ENCODE measurements at regions not wholly inside any gene's neighbourhood (a gene's known extent, or its start where the extent isn't known, plus 50 kb on each side); places are given as distances from the start of the nearest gene placed in this dataset.

DNA sequence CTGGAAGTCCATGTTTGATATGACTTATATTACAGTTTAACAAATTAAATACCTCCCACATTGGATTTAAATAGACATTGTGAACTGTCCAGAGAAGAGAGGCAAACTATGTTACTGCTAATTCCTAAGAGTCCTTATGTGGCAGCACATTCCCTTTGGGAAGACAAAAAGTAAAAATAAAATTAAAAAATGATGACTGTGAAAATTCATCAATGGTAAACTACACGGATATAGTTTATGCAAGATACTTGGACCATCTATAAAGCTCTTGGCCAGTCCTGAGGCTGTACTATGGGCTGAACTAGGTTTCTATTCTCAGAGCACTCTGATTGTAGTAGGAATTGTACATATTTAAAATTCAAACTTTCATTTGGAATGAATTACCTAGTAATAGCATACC, 206.4 kb downstream of the LRRK2 start:
- Histone ChIP-seq H3K36me3 (no peaks in the 10 kb centered on the region), H3K27ac (no peak overlapping the region), H3K27me3 (no peaks in the 10 kb centered on the region), H3K4me3 (no peak overlapping the region), H3K9me3 (no peaks in the 10 kb centered on the region), H3K4me1 (no peaks in the 10 kb centered on the region)
- no peak for DNase-seq
- TF ChIP-seq, protein P1, sequence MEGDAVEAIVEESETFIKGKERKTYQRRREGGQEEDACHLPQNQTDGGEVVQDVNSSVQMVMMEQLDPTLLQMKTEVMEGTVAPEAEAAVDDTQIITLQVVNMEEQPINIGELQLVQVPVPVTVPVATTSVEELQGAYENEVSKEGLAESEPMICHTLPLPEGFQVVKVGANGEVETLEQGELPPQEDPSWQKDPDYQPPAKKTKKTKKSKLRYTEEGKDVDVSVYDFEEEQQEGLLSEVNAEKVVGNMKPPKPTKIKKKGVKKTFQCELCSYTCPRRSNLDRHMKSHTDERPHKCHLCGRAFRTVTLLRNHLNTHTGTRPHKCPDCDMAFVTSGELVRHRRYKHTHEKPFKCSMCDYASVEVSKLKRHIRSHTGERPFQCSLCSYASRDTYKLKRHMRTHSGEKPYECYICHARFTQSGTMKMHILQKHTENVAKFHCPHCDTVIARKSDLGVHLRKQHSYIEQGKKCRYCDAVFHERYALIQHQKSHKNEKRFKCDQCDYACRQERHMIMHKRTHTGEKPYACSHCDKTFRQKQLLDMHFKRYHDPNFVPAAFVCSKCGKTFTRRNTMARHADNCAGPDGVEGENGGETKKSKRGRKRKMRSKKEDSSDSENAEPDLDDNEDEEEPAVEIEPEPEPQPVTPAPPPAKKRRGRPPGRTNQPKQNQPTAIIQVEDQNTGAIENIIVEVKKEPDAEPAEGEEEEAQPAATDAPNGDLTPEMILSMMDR (IDR thresholded peaks at IDR 0.05) = no peak
- FAIRE-seq = no peak
- no peak for ATAC-seq
- 68 to 85% methylated on average over 1 of the region's 1 CpG for WGBS, 2 donors
- intact Hi-C loops (cut with DNase I) = no loop called here

DNA sequence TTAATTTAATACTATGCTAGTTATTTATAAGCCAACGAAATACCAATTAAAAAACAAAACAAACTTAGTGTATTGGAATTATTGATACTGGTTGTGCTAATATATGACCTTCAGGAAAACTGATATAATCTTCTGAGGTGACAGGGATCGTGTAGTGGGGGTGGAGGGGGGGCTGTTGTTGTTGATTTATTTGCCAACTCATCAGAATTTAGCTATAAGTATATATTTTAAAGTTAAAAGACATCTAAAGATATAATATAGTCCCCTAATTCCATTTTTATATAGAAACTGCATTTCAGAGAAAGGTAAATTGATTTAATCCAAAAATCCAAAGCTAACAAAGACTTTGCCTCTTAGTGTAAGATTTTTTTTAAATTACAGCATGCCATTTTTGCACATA, 210.5 kb downstream of the LRRK2 start:
- Histone ChIP-seq H3K4me1 (no peaks in the 10 kb centered on the region), H3K9me3 (no peaks in the 10 kb centered on the region), H3K36me3 (no peaks in the 10 kb centered on the region), H3K4me3 (no peak overlapping the region), H3K27ac (no peak overlapping the region), H3K27me3 (no peaks in the 10 kb centered on the region)
- intact Hi-C loops (cut with DNase I) = no loop called here
- ATAC-seq (no peak), DNase-seq (no peak), FAIRE-seq (no peak)
- WGBS, 2 donors = 32 to 37% methylated on average over 2 of the region's 2 CpGs
- TF ChIP-seq, protein P1 (IDR thresholded peaks at IDR 0.05) = no peak

DNA sequence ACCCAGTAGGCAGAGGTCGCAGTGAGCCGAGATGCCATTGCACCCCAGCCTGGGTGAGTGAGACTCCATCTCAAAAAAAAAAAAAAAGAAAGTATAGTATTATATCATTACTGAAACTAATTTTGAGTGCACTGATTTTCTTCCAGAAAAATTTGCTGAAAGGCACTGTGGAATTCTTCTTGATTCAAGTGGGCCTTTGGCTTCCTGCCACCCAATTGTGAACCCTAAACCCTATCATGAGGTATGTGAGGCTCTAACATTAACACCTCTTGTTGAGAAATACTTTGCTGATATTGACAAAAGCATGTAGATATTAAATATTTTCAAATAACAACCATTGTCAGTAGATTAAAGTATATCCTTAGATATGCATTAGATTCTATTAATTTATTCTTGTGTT, 211.2 kb downstream of the LRRK2 start:
- H3K27ac ChIP-seq = no peak overlapping the region
- H3K9me3 ChIP-seq = no peaks in the 10 kb centered on the region
- TF ChIP-seq, protein P1 (IDR thresholded peaks at IDR 0.05) = no peak
- FAIRE-seq = no peak
- no peak for ATAC-seq
- WGBS, 2 donors = 80 to 97% methylated on average over 2 of the region's 2 CpGs
- H3K4me3 ChIP-seq = no peak overlapping the region
- H3K27me3 ChIP-seq = no peaks in the 10 kb centered on the region
- no peaks in the 10 kb centered on the region for H3K36me3 ChIP-seq
- no peaks in the 10 kb centered on the region for H3K4me1 ChIP-seq
- DNase-seq = no peak
- intact Hi-C loops (cut with DNase I) = no loop called here

DNA sequence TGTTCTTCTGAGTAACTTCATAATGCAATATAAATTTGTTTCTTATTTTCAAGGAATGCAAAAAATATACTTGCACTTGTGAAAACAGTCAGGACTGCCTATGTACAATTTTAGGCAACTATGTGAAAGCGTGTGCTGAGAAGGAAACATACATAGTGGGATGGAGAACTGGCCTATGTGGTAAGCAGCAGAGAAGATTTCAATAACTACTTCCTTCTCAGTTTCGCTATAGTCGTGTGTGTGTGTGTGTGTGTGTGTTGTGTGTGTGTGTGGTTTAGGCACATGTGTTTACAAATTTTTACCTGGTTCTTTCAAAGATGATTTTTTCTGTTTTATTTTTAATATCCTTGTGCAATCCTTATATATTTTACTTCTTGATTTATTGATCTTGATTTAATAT, 211.8 kb downstream of the LRRK2 start:
- Histone ChIP-seq H3K36me3 (no peaks in the 10 kb centered on the region), H3K4me1 (no peaks in the 10 kb centered on the region), H3K27ac (no peak overlapping the region), H3K9me3 (no peaks in the 10 kb centered on the region), H3K4me3 (no peak overlapping the region), H3K27me3 (no peaks in the 10 kb centered on the region)
- intact Hi-C loops (cut with DNase I) = no loop called here
- no peak for ATAC-seq
- 83 to 90% methylated on average over 3 of the region's 3 CpGs for WGBS, 2 donors
- no peak for FAIRE-seq
- TF ChIP-seq, protein P1 (IDR thresholded peaks at IDR 0.05) = no peak
- no peak for DNase-seq

DNA sequence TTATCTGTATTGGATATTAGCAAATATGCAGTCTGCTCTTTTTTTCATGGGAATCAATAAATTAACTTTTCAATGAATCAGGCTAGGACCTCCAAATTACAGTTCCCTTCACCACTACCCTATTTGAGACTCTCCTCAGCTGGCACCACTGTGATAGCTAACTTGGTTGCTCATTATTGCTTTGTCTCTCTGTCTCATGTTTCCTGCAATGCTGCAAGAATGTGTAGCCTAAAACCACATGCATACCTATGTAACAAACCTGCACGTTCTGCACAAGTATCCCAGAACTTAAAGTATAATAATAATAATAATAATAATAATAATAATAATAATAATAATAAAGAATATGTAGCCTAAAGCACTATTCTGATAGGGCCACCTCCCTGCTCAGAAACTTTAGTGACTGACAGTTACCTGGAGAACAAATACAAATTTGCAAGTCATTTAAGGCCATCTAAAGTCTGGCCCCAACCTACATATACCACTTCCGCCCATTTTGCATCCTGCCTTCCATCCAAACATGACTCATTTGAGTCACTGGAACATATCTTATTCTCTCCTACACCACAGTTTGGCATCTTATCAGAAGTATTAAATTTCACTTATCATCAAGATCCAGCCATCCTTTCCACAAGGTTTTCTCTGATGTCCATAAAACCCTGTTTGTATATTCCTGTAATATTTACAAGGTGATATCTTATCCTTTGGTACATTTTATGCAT, 215.1 kb downstream of the LRRK2 start:
- Histone ChIP-seq H3K4me3 (no peak overlapping the region), H3K4me1 (no peaks in the 10 kb centered on the region), H3K36me3 (no peaks in the 10 kb centered on the region), H3K9me3 (no peaks in the 10 kb centered on the region), H3K27me3 (no peaks in the 10 kb centered on the region), H3K27ac (no peak overlapping the region)
- DNase-seq (no peak), ATAC-seq (no peak), FAIRE-seq (no peak)
- intact Hi-C loops (cut with DNase I) = no loop called here
- WGBS, 2 donors = 64 to 69% methylated on average over 2 of the region's 2 CpGs
- TF ChIP-seq, protein P1 (IDR thresholded peaks at IDR 0.05) = no peak

Data from pancreas (tissue), 10 donors.